Right ventricle myocardium superior (tissue), 1 donor: ENCODE measurements at regions not wholly inside any gene's neighbourhood (a gene's known extent, or its start where the extent isn't known, plus 50 kb on each side); places are given as distances from the start of the nearest gene placed in this dataset.
"Not testable (repeated sequence)": the region's sequence is repeated elsewhere in the genome, so short reads cannot be mapped to it uniquely, and the experiment has no call there.

Source experiments
- ATAC-seq: fragments of 200-7000 bp; cut with Tn5 transposase; one replicate; pipeline ENCODE4 v1.9.1; 2020; ENCODE audit warnings: mild to moderate bottlenecking; ENCODE audit not compliant: poor library complexity
- DNase-seq: peaks from one replicate; pipeline ENCODE4 v3.0.0-alpha.2; 2020
- intact Hi-C: fragments of 100-400 bp; cut with DNase I; formaldehyde crosslinking; loops from one replicate; pipeline ENCODE4 v1.11.2; 2022
- donor health status: DM: no; HTN: yes; CAD: no; lungs with severe emphysema.

GRCh38 chr1:99062192-99062591, 57.5 kb upstream of the PLPPR5 start:
- DNase-seq (no peak), ATAC-seq (no peak)
- intact Hi-C loops, result no loop called here

GRCh38 chr1:99069146-99069545, 64.5 kb upstream of the PLPPR5 start:
- DNase-seq (no peak), ATAC-seq (no peak)
- intact Hi-C loops, result no loop called here

GRCh38 chr1:99078529-99078928, 73.9 kb upstream of the PLPPR5 start:
- DNase-seq, ATAC-seq, intact Hi-C loops: not testable (repeated sequence)

GRCh38 chr1:99082366-99082765, 77.7 kb upstream of the PLPPR5 start:
- intact Hi-C loops, result no loop called here
- DNase-seq, result no peak
- no peak for ATAC-seq

- ATAC-seq, result no peak
- intact Hi-C loops, result no loop called here
- DNase-seq, result no peak
These were observed 78.7 kb upstream of the PLPPR5 start for GRCh38 chr1:99083338-99083737.

- DNase-seq (no peak), ATAC-seq (no peak)
- intact Hi-C loops, result no loop called here
These were observed 79.9 kb upstream of the PLPPR5 start for GRCh38 chr1:99084562-99084961.

- DNase-seq (no peak), ATAC-seq (no peak)
- intact Hi-C loops, result no loop called here
These were observed 81.4 kb upstream of the PLPPR5 start for GRCh38 chr1:99086057-99086456.

GRCh38 chr1:99098589-99098988, 93.9 kb upstream of the PLPPR5 start:
- ATAC-seq (no peak), DNase-seq (no peak)
- intact Hi-C loops, result no loop called here

- DNase-seq (no peak), ATAC-seq (no peak)
These were observed 101.6 kb upstream of the PLPPR5 start for GRCh38 chr1:99106274-99106673.

GRCh38 chr1:99107680-99108079, 103.0 kb upstream of the PLPPR5 start:
- intact Hi-C loops, result no loop called here
- no peak for ATAC-seq

More at GRCh38 chr1:99106274-99106673, 101.6 kb upstream of the PLPPR5 start:
- intact Hi-C loops, result no loop called here

GRCh38 chr1:99110140-99111041, 105.7 kb upstream of the PLPPR5 start:
- intact Hi-C loops, result no loop called here
- ATAC-seq (no peak), DNase-seq (no peak)

More at GRCh38 chr1:99107680-99108079, 103.0 kb upstream of the PLPPR5 start:
- DNase-seq, result no peak

- ATAC-seq (no peak), DNase-seq (no peak)
- intact Hi-C loops, result no loop called here
These were observed 110.6 kb upstream of the PLPPR5 start for GRCh38 chr1:99115231-99115630.

GRCh38 chr1:99119188-99119587, 114.5 kb upstream of the PLPPR5 start:
- intact Hi-C loops, result no loop called here
- ATAC-seq (no peak), DNase-seq (no peak)

GRCh38 chr1:99122039-99122438, 117.4 kb upstream of the PLPPR5 start:
- ATAC-seq, result no peak
- intact Hi-C loops, result no loop called here
- DNase-seq, result no peak

- intact Hi-C loops, result no loop called here
- DNase-seq (no peak), ATAC-seq (no peak)
These were observed 119.3 kb upstream of the PLPPR5 start for GRCh38 chr1:99123936-99124335.

- DNase-seq (no peak), ATAC-seq (no peak)
- intact Hi-C loops, result no loop called here
These were observed 126.9 kb upstream of the PLPPR5 start for GRCh38 chr1:99131546-99131945.

GRCh38 chr1:99133756-99134500, 129.3 kb upstream of the PLPPR5 start:
- intact Hi-C loops, result no loop called here
- no peak for ATAC-seq
- no peak for DNase-seq

GRCh38 chr1:99137554-99138206, 126.6 kb upstream of the PLPPR4 start:
- DNase-seq (no peak), ATAC-seq (no peak)
- intact Hi-C loops, result no loop called here

- intact Hi-C loops, result no loop called here
- DNase-seq (no peak), ATAC-seq (no peak)
These were observed 124.4 kb upstream of the PLPPR4 start for GRCh38 chr1:99139876-99140275.
